Right renal pelvis (tissue), 4 donors: ENCODE measurements at regions not wholly inside any gene's neighbourhood (a gene's known extent, or its start where the extent isn't known, plus 50 kb on each side); places are given as distances from the start of the nearest gene placed in this dataset.
"Not testable (repeated sequence)": the region's sequence is repeated elsewhere in the genome, so short reads cannot be mapped to it uniquely, and the experiment has no call there.

Source experiments
- DNase-seq, 4 donors: peaks; one replicate each; pipeline ENCODE4 v3.0.0-alpha.2; 2013; ENCODE audit warnings: low read depth in 4 of 4, low spot score in 3 of 4, missing footprints in 1 of 4

GRCh38 chr22:26768156-26768515, 110.7 kb downstream of the MIAT start:
- DNase-seq: no peak

- no peak for DNase-seq
These were observed 111.6 kb downstream of the MIAT start for GRCh38 chr22:26768952-26769351.

- DNase-seq: no peak
These were observed 112.3 kb downstream of the MIAT start for GRCh38 chr22:26769663-26770062.

GRCh38 chr22:26770624-26771023, 113.2 kb downstream of the MIAT start:
- no peak for DNase-seq

- not testable (repeated sequence) for DNase-seq
These were observed 115.7 kb downstream of the MIAT start for GRCh38 chr22:26773054-26773453.

- DNase-seq: no peak
These were observed 118.0 kb downstream of the MIAT start for GRCh38 chr22:26775394-26775793.

- no peak for DNase-seq
These were observed 119.9 kb downstream of the MIAT start for GRCh38 chr22:26777156-26777801.

- DNase-seq: no peak
These were observed 121.0 kb downstream of the MIAT start for GRCh38 chr22:26778372-26778771.

- DNase-seq: no peak
These were observed 121.7 kb downstream of the MIAT start for GRCh38 chr22:26779108-26779507.

GRCh38 chr22:26779929-26780328, 122.5 kb downstream of the MIAT start:
- DNase-seq: no peak

- DNase-seq: no peak
These were observed 123.1 kb downstream of the MIAT start for GRCh38 chr22:26780521-26780920.

GRCh38 chr22:26781062-26781461, 123.7 kb downstream of the MIAT start:
- no peak for DNase-seq

GRCh38 chr22:26781596-26781995, 124.2 kb downstream of the MIAT start:
- DNase-seq: no peak

GRCh38 chr22:26783885-26784284, 126.5 kb downstream of the MIAT start:
- no peak for DNase-seq

GRCh38 chr22:26784772-26785171, 127.4 kb downstream of the MIAT start:
- DNase-seq: no peak

GRCh38 chr22:26785932-26786331, 128.5 kb downstream of the MIAT start:
- DNase-seq: no peak

- no peak for DNase-seq
These were observed 129.0 kb downstream of the MIAT start for GRCh38 chr22:26786398-26786797.

- no peak for DNase-seq
These were observed 132.6 kb downstream of the MIAT start for GRCh38 chr22:26789951-26790350.

GRCh38 chr22:26792522-26792921, 135.1 kb downstream of the MIAT start:
- DNase-seq: no peak

GRCh38 chr22:26796785-26797184, 139.4 kb downstream of the MIAT start:
- no peak for DNase-seq

GRCh38 chr22:26797910-26798309, 140.5 kb downstream of the MIAT start:
- DNase-seq: no peak

- DNase-seq: no peak
These were observed 141.2 kb downstream of the MIAT start for GRCh38 chr22:26798462-26799065.

GRCh38 chr22:26800858-26801257, 143.5 kb downstream of the MIAT start:
- no peak for DNase-seq
